CD14-positive monocyte (primary cell): ENCODE measurements at regions not wholly inside any gene's neighbourhood (a gene's known extent, or its start where the extent isn't known, plus 50 kb on each side); places are given as distances from the start of the nearest gene placed in this dataset.
A peak's percentile ranks its signal among the peaks of the same experiment; 100 is the strongest.

Experiments used
- DNase-seq, 3 donors: peaks; one replicate each; pipeline ENCODE4 v3.0.0-alpha.2; 2011 to 2022
- H2AFZ ChIP-seq: 2 replicates; pipeline ENCODE4 v1.6.0; 2012; ENCODE audit warnings: mild to moderate bottlenecking, low read depth, low read length, inconsistent platforms; ENCODE audit not compliant: insufficient read depth, poor library complexity, severe bottlenecking
- H3K27ac ChIP-seq, 2 donors: 1 replicate in 1 of 2; 2 replicates in 1 of 2; pipeline ENCODE4 v1.5.1; 2012 to 2013; ENCODE audit warnings: low read length in 2 of 2, control low read depth in 1 of 2, inconsistent platforms in 1 of 2, low read depth in 1 of 2, mild to moderate bottlenecking in 1 of 2
- H3K27me3 ChIP-seq, 2 donors: one replicate each; pipeline versions ENCODE4 v1.6.0 to v1.6.1; 2011 to 2013; ENCODE audit warnings: low read length in 2 of 2; ENCODE audit not compliant: control insufficient read depth in 2 of 2, insufficient read depth in 2 of 2
- H3K36me3 ChIP-seq, 2 donors: replicated peaks in 1 of 2; 1 replicate in 1 of 2; 2 replicates in 1 of 2; pipeline versions ENCODE4 v1.5.1 to v1.6.1; 2012 to 2013; ENCODE audit warnings: low read length in 2 of 2, control low read depth in 1 of 2, inconsistent platforms in 1 of 2, mild to moderate bottlenecking in 1 of 2; ENCODE audit not compliant: insufficient read depth in 2 of 2, control insufficient read depth in 1 of 2
- H3K4me1 ChIP-seq, 2 donors: 1 replicate in 1 of 2; 2 replicates in 1 of 2; pipeline versions ENCODE4 v1.5.1 to v1.6.1; 2012 to 2013; ENCODE audit warnings: low read length in 2 of 2, control low read depth in 1 of 2, inconsistent platforms in 1 of 2, mild to moderate bottlenecking in 1 of 2, moderate library complexity in 1 of 2; ENCODE audit not compliant: insufficient read depth in 2 of 2, control insufficient read depth in 1 of 2
- H3K4me2 ChIP-seq: replicated peaks from 2 replicates; pipeline ENCODE3; 2012; ENCODE audit warnings: low read length, moderate library complexity, mild to moderate bottlenecking; ENCODE audit not compliant: poor library complexity, severe bottlenecking; ENCODE audit errors: extremely low read depth
- H3K4me3 ChIP-seq, 3 experiments: fragments of 200-600 bp in 1 of 3; sonication (generic) in 1 of 3; replicated peaks in 1 of 3; 1 replicate in 2 of 3; 2 replicates in 1 of 3; pipeline ENCODE4 v1.5.1; 2011 to 2013; ENCODE audit warnings: low read length in 3 of 3, mild to moderate bottlenecking in 3 of 3, control low read depth in 2 of 3, low read depth in 2 of 3, inconsistent platforms in 1 of 3, moderate library complexity in 1 of 3
- H3K79me2 ChIP-seq: 2 replicates; pipeline ENCODE4 v1.6.0; 2012; ENCODE audit warnings: mild to moderate bottlenecking, control low read depth, inconsistent platforms, low read length, moderate library complexity; ENCODE audit not compliant: insufficient read depth
- H3K9ac ChIP-seq: 2 replicates; pipeline ENCODE4 v1.6.0; 2017; ENCODE audit warnings: low read length, mild to moderate bottlenecking; ENCODE audit not compliant: insufficient read depth, poor library complexity, severe bottlenecking
- H3K9me3 ChIP-seq, 2 donors: replicated peaks in 1 of 2; 1 replicate in 1 of 2; 2 replicates in 1 of 2; pipeline versions ENCODE4 v1.5.1 to v1.6.1; 2012 to 2013; ENCODE audit warnings: low read length in 2 of 2, control low read depth in 1 of 2; ENCODE audit not compliant: control insufficient read depth in 1 of 2, insufficient read depth in 1 of 2
- H4K20me1 ChIP-seq: 2 replicates; pipeline ENCODE4 v1.6.0; 2012; ENCODE audit warnings: mild to moderate bottlenecking, low read length, control low read depth, moderate library complexity; ENCODE audit not compliant: insufficient read depth
- H3K27ac Mint-ChIP-seq, 7 donors: one replicate each; pipeline ENCODE4 v1.8.0; 2020; ENCODE audit warnings: mild to moderate bottlenecking in 7 of 7, mixed read lengths in 7 of 7, moderate library complexity in 6 of 7, inconsistent platforms in 2 of 7
- H3K27me3 Mint-ChIP-seq, 3 donors: one replicate each; pipeline ENCODE4 v1.8.0; 2021 to 2022; ENCODE audit warnings: low read depth in 3 of 3, mild to moderate bottlenecking in 3 of 3, mixed read lengths in 3 of 3, moderate library complexity in 3 of 3, inconsistent platforms in 1 of 3
- H3K36me3 Mint-ChIP-seq, 2 donors: one replicate each; pipeline ENCODE4 v1.8.0; 2020; ENCODE audit warnings: mixed read lengths in 2 of 2, inconsistent platforms in 1 of 2, mild to moderate bottlenecking in 1 of 2
- H3K4me1 Mint-ChIP-seq: one replicate; pipeline ENCODE4 v1.8.0; 2020; ENCODE audit warnings: mild to moderate bottlenecking, mixed read lengths
- H3K4me3 Mint-ChIP-seq, 2 donors: one replicate each; pipeline ENCODE4 v1.8.0; 2020; ENCODE audit warnings: mild to moderate bottlenecking in 2 of 2, mixed read lengths in 2 of 2, moderate library complexity in 1 of 2
- H3K9me3 Mint-ChIP-seq, 7 donors: one replicate each; pipeline ENCODE4 v1.8.0; 2020 to 2022; ENCODE audit warnings: mixed read lengths in 7 of 7, mild to moderate bottlenecking in 6 of 7, moderate library complexity in 6 of 7, inconsistent platforms in 2 of 7
- CTCF ChIP-seq: fragments of 200-600 bp; IDR thresholded peaks from one replicate; pipeline ENCODE4 v1.8.0; 2022; ENCODE audit warnings: antibody characterized with exemption, mild to moderate bottlenecking
- WGBS: methylation state at CpG from one replicate; pipeline ENCODE4 v1.1.5; 2013; ENCODE audit warnings: missing lambda C conversion rate; ENCODE audit not compliant: insufficient coverage; 5-methylcytosine and 5-hydroxymethylcytosine counted together
- intact Hi-C, 2 donors: fragments of 100-400 bp; cut with micrococcal nuclease; formaldehyde crosslinking; loops; one replicate each; pipeline versions ENCODE4 v1.15.0 to v1.15.1; 2023

- no peak overlapping the region for H3K9ac ChIP-seq
- no peaks in the 10 kb centered on the region for H3K79me2 ChIP-seq
- no peaks in the 10 kb centered on the region for H3K27me3 ChIP-seq
- TF ChIP-seq CTCF = peak; percentile 46
- WGBS = 100% methylated on average over 1 of the region's 5 CpGs
- intact Hi-C loops = loop anchor here (5.0 to 10.0 kb wide), 2 partner anchors 630 to 1053 kb away; no protein-coding TSS in a partner anchor
- no peak overlapping the region for H3K4me2 ChIP-seq
- peaks cover 21% of the 10 kb centered on the region for H3K4me1 Mint-ChIP-seq
- peak overlapping the region in 1 of 7 donors; percentile 38 for H3K27ac Mint-ChIP-seq
- H3K4me3 Mint-ChIP-seq = no peak overlapping the region
- peaks cover 27 to 39% of the 10 kb centered on the region in 2 donors for H3K36me3 ChIP-seq
- peaks cover 11 to 22% of the 10 kb centered on the region in 2 donors for H3K4me1 ChIP-seq
- no peaks in the 10 kb centered on the region for H3K9me3 Mint-ChIP-seq
- peaks cover 17% of the 10 kb centered on the region for H4K20me1 ChIP-seq
- no peaks in the 10 kb centered on the region for H3K9me3 ChIP-seq
- no peak overlapping the region for H3K27ac ChIP-seq
- H3K4me3 ChIP-seq = no peak overlapping the region
- no peak overlapping the region for H2AFZ ChIP-seq
- H3K36me3 Mint-ChIP-seq = peaks cover 30 to 39% of the 10 kb centered on the region in 2 donors
- DNase-seq = peak in 1 of 3 donors; percentile 23
- H3K27me3 Mint-ChIP-seq = peaks cover 0 to 2% (median 1%) of the 10 kb centered on the region in 3 donors
These were observed 296.8 kb downstream of the UTRN start for GRCh38 chr6:144581812-144582537.

GRCh38 chr6:144582939-144583613, 297.9 kb downstream of the UTRN start:
- H3K4me1 Mint-ChIP-seq = peaks cover 25% of the 10 kb centered on the region
- peak; percentile 34 to 44 (median 37) for DNase-seq
- WGBS = 0% methylated on average over 11 of the region's 16 CpGs
- peak overlapping the region in 6 of 7 donors; percentile 10 to 64 (median 42) for H3K27ac Mint-ChIP-seq
- no peaks in the 10 kb centered on the region for H3K27me3 ChIP-seq
- H2AFZ ChIP-seq = peak overlapping the region; percentile 39
- H3K79me2 ChIP-seq = no peaks in the 10 kb centered on the region
- intact Hi-C loops = loop anchor here (5.0 to 10.0 kb wide), 2 partner anchors 629 to 1052 kb away; no protein-coding TSS in a partner anchor
- H3K4me1 ChIP-seq = peaks cover 17 to 25% of the 10 kb centered on the region in 2 donors
- TF ChIP-seq CTCF = no peak
- peaks cover 17% of the 10 kb centered on the region for H4K20me1 ChIP-seq
- H3K27ac ChIP-seq = peak overlapping the region; percentile 30 to 45
- H3K9ac ChIP-seq = peak overlapping the region; percentile 7
- peak overlapping the region; percentile 74 to 92 for H3K4me3 Mint-ChIP-seq
- peaks cover 31 to 38% of the 10 kb centered on the region in 2 donors for H3K36me3 Mint-ChIP-seq
- H3K27me3 Mint-ChIP-seq = peaks cover 0 to 2% (median 1%) of the 10 kb centered on the region in 3 donors
- no peaks in the 10 kb centered on the region for H3K9me3 ChIP-seq
- H3K9me3 Mint-ChIP-seq = no peaks in the 10 kb centered on the region
- peak overlapping the region; percentile 75 for H3K4me2 ChIP-seq
- peaks cover 16 to 39% of the 10 kb centered on the region in 2 donors for H3K36me3 ChIP-seq
- peak overlapping the region; percentile 3 to 66 (median 59) for H3K4me3 ChIP-seq
